ENCODE measurements at regions not wholly inside any gene's neighbourhood (a gene's known extent, or its start where the extent isn't known, plus 50 kb on each side); places are given as distances from the start of the nearest gene placed in this dataset.

GRCh38 chr18:39655341-39655740, 2089.7 kb upstream of the CELF4 start:
- Histone ChIP-seq H3K4me3 (ENCODE audit: low read length in 2 of 2) (no peak overlapping the region), H3K27ac (ENCODE audit: low read depth, low read length) (no peak overlapping the region), H3K27me3 (ENCODE audit: insufficient read depth, low read length) (no peaks in the 10 kb centered on the region), H3K4me1 (ENCODE audit: insufficient read depth, low read length) (no peaks in the 10 kb centered on the region), H3K36me3 (ENCODE audit: insufficient read depth, low read length) (no peaks in the 10 kb centered on the region), H3K9me3 (ENCODE audit: control insufficient read depth in 1 of 2, low read length in 2 of 2) (no peaks in the 10 kb centered on the region)
- intact Hi-C loops (cut with micrococcal nuclease), result no loop called here
- no peak for DNase-seq
- ChIA-PET CTCF (ENCODE audit: partially characterized antibody) (no interaction called here), POLR2A (ENCODE audit: partially characterized antibody) (no interaction called here)
- no peak overlapping the region for H3K4me3 Mint-ChIP-seq
- H3K4me1 Mint-ChIP-seq, result no peaks in the 10 kb centered on the region
- peaks cover 0 to 17% (median 4%) of the 10 kb centered on the region in 8 donors for H3K9me3 Mint-ChIP-seq
- no peak overlapping the region for H3K27ac Mint-ChIP-seq
- no peaks in the 10 kb centered on the region for H3K36me3 Mint-ChIP-seq
- H3K27me3 Mint-ChIP-seq, result no peaks in the 10 kb centered on the region

GRCh38 chr18:39653221-39653620, 2087.6 kb upstream of the CELF4 start:
- Histone ChIP-seq H3K4me1 (ENCODE audit: insufficient read depth, low read length) (no peaks in the 10 kb centered on the region), H3K27me3 (ENCODE audit: insufficient read depth, low read length) (no peaks in the 10 kb centered on the region), H3K4me3 (ENCODE audit: low read length in 2 of 2) (no peak overlapping the region), H3K27ac (ENCODE audit: low read depth, low read length) (no peak overlapping the region), H3K9me3 (ENCODE audit: control insufficient read depth in 1 of 2, low read length in 2 of 2) (no peaks in the 10 kb centered on the region), H3K36me3 (ENCODE audit: insufficient read depth, low read length) (no peaks in the 10 kb centered on the region)
- peaks cover 0 to 11% (median 2%) of the 10 kb centered on the region in 8 donors for H3K9me3 Mint-ChIP-seq
- no peak for DNase-seq
- intact Hi-C loops (cut with micrococcal nuclease), result no loop called here
- H3K27ac Mint-ChIP-seq, result no peak overlapping the region
- no peaks in the 10 kb centered on the region for H3K36me3 Mint-ChIP-seq
- ChIA-PET CTCF (ENCODE audit: partially characterized antibody) (no interaction called here), POLR2A (ENCODE audit: partially characterized antibody) (no interaction called here)
- no peaks in the 10 kb centered on the region for H3K27me3 Mint-ChIP-seq
- no peak overlapping the region for H3K4me3 Mint-ChIP-seq
- H3K4me1 Mint-ChIP-seq, result no peaks in the 10 kb centered on the region

GRCh38 chr18:39648616-39649015, 2083.0 kb upstream of the CELF4 start:
- Mint-ChIP-seq H3K4me3 (no peak overlapping the region), H3K27me3 (no peaks in the 10 kb centered on the region), H3K9me3 (peaks cover 0 to 7% (median 4%) of the 10 kb centered on the region in 8 donors), H3K4me1 (no peaks in the 10 kb centered on the region), H3K27ac (no peak overlapping the region), H3K36me3 (no peaks in the 10 kb centered on the region)
- intact Hi-C loops (cut with micrococcal nuclease), result no loop called here
- Histone ChIP-seq H3K4me3 (ENCODE audit: low read length in 2 of 2) (no peak overlapping the region), H3K9me3 (ENCODE audit: control insufficient read depth in 1 of 2, low read length in 2 of 2) (no peaks in the 10 kb centered on the region), H3K27me3 (ENCODE audit: insufficient read depth, low read length) (no peaks in the 10 kb centered on the region), H3K4me1 (ENCODE audit: insufficient read depth, low read length) (no peaks in the 10 kb centered on the region), H3K36me3 (ENCODE audit: insufficient read depth, low read length) (no peaks in the 10 kb centered on the region), H3K27ac (ENCODE audit: low read depth, low read length) (no peak overlapping the region)
- ChIA-PET POLR2A (ENCODE audit: partially characterized antibody) (no interaction called here), CTCF (ENCODE audit: partially characterized antibody) (no interaction called here)
- no peak for DNase-seq

- Histone ChIP-seq H3K4me3 (ENCODE audit: low read length in 2 of 2) (no peak overlapping the region), H3K27ac (ENCODE audit: low read depth, low read length) (no peak overlapping the region), H3K4me1 (ENCODE audit: insufficient read depth, low read length) (no peaks in the 10 kb centered on the region), H3K36me3 (ENCODE audit: insufficient read depth, low read length) (no peaks in the 10 kb centered on the region), H3K27me3 (ENCODE audit: insufficient read depth, low read length) (no peaks in the 10 kb centered on the region), H3K9me3 (ENCODE audit: control insufficient read depth in 1 of 2, low read length in 2 of 2) (no peaks in the 10 kb centered on the region)
- Mint-ChIP-seq H3K36me3 (no peaks in the 10 kb centered on the region), H3K27ac (no peak overlapping the region), H3K9me3 (peaks cover 0 to 8% (median 4%) of the 10 kb centered on the region in 8 donors), H3K4me3 (no peak overlapping the region), H3K27me3 (no peaks in the 10 kb centered on the region), H3K4me1 (no peaks in the 10 kb centered on the region)
- CTCF ChIA-PET (ENCODE audit: partially characterized antibody), result no interaction called here
- POLR2A ChIA-PET (ENCODE audit: partially characterized antibody), result no interaction called here
- intact Hi-C loops (cut with micrococcal nuclease), result no loop called here
- no peak for DNase-seq
Measured at GRCh38 chr18:39647627-39648534, 2082.3 kb upstream of the CELF4 start.

GRCh38 chr18:39638224-39638623, 2072.6 kb upstream of the CELF4 start:
- H3K4me3 Mint-ChIP-seq, result no peak overlapping the region
- H3K27me3 Mint-ChIP-seq, result no peaks in the 10 kb centered on the region

GRCh38 chr18:39636931-39637330, 2071.3 kb upstream of the CELF4 start:
- Mint-ChIP-seq H3K4me1 (no peaks in the 10 kb centered on the region), H3K36me3 (no peaks in the 10 kb centered on the region), H3K9me3 (peaks cover 0 to 10% (median 3%) of the 10 kb centered on the region in 8 donors), H3K27ac (no peak overlapping the region), H3K27me3 (no peaks in the 10 kb centered on the region), H3K4me3 (no peak overlapping the region)
- intact Hi-C loops (cut with micrococcal nuclease), result no loop called here
- Histone ChIP-seq H3K4me3 (ENCODE audit: low read length in 2 of 2) (no peak overlapping the region), H3K4me1 (ENCODE audit: insufficient read depth, low read length) (no peaks in the 10 kb centered on the region), H3K27ac (ENCODE audit: low read depth, low read length) (no peak overlapping the region), H3K9me3 (ENCODE audit: control insufficient read depth in 1 of 2, low read length in 2 of 2) (no peaks in the 10 kb centered on the region), H3K36me3 (ENCODE audit: insufficient read depth, low read length) (no peaks in the 10 kb centered on the region), H3K27me3 (ENCODE audit: insufficient read depth, low read length) (no peaks in the 10 kb centered on the region)
- no peak for DNase-seq
- POLR2A ChIA-PET (ENCODE audit: partially characterized antibody), result no interaction called here
- CTCF ChIA-PET (ENCODE audit: partially characterized antibody), result no interaction called here

More at GRCh38 chr18:39638224-39638623, 2072.6 kb upstream of the CELF4 start:
- ChIA-PET CTCF (ENCODE audit: partially characterized antibody) (no interaction called here), POLR2A (ENCODE audit: partially characterized antibody) (no interaction called here)
- H3K4me3 ChIP-seq (ENCODE audit: low read length in 2 of 2), result no peak overlapping the region
- Mint-ChIP-seq H3K27ac (no peak overlapping the region), H3K4me1 (no peaks in the 10 kb centered on the region), H3K9me3 (peaks cover 0 to 7% (median 3%) of the 10 kb centered on the region in 8 donors), H3K36me3 (no peaks in the 10 kb centered on the region)
- no peaks in the 10 kb centered on the region for H3K27me3 ChIP-seq (ENCODE audit: insufficient read depth, low read length)
- DNase-seq, result no peak
- no peaks in the 10 kb centered on the region for H3K36me3 ChIP-seq (ENCODE audit: insufficient read depth, low read length)
- no peaks in the 10 kb centered on the region for H3K9me3 ChIP-seq (ENCODE audit: control insufficient read depth in 1 of 2, low read length in 2 of 2)
- H3K27ac ChIP-seq (ENCODE audit: low read depth, low read length), result no peak overlapping the region
- intact Hi-C loops (cut with micrococcal nuclease), result no loop called here
- no peaks in the 10 kb centered on the region for H3K4me1 ChIP-seq (ENCODE audit: insufficient read depth, low read length)

GRCh38 chr18:39635966-39636365, 2070.4 kb upstream of the CELF4 start:
- no peak for DNase-seq
- Histone ChIP-seq H3K9me3 (ENCODE audit: control insufficient read depth in 1 of 2, low read length in 2 of 2) (no peaks in the 10 kb centered on the region), H3K27me3 (ENCODE audit: insufficient read depth, low read length) (no peaks in the 10 kb centered on the region), H3K27ac (ENCODE audit: low read depth, low read length) (no peak overlapping the region), H3K36me3 (ENCODE audit: insufficient read depth, low read length) (no peaks in the 10 kb centered on the region), H3K4me3 (ENCODE audit: low read length in 2 of 2) (no peak overlapping the region), H3K4me1 (ENCODE audit: insufficient read depth, low read length) (no peaks in the 10 kb centered on the region)
- Mint-ChIP-seq H3K4me3 (no peak overlapping the region), H3K9me3 (peaks cover 0 to 7% (median under 1%) of the 10 kb centered on the region in 8 donors), H3K27me3 (no peaks in the 10 kb centered on the region), H3K27ac (no peak overlapping the region), H3K4me1 (no peaks in the 10 kb centered on the region), H3K36me3 (no peaks in the 10 kb centered on the region)
- CTCF ChIA-PET (ENCODE audit: partially characterized antibody), result no interaction called here
- POLR2A ChIA-PET (ENCODE audit: partially characterized antibody), result no interaction called here
- intact Hi-C loops (cut with micrococcal nuclease), result no loop called here

Data from CD4-positive, alpha-beta memory T cell (primary cell).